ENCODE measurements at regions not wholly inside any gene's neighbourhood (a gene's known extent, or its start where the extent isn't known, plus 50 kb on each side); places are given as distances from the start of the nearest gene placed in this dataset.

DNA sequence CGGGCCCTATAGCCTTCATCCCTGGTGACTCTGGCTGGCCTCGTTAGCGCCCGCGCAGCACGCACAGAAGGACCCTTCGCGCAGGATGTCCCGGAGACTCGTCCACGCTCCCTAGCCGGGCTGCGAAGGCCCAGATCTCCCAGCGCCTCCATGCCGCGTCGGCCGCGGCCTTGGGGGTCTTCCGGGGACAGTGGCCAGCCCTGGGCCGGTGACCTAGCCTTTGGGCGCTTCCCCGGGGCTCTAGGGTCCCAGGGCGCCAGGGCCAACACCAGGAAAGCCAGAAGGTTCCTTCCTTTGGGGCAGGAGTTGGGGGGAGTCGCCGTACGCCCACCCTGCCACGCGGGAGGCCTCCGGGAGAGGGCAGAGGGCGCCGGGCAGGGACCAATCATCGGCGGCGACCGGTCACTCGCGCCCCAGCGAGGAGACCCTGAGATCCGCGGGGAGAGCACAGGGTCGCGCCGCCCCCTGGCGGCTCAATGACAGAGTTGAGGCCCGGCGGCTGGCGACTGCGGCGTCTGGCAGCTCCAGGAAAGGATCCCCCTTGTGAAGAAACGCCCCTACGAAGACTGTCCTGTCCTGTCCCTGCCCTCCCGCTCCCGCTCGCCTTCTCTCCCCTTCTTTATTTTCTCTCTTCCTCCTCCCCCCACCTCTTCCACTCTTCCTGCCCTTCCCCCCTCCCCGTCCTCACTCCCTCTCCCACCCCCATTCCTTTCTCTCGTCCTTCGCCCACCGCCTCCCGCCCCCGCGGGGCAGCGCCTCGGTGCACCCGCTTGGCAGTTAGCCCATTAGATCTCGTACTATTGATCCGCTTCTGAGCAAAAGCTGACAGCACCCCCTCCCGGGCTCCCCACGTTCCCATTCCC is 62.3 kb upstream of the LBX1 start (continued):
- TF ChIP-seq, protein P1, sequence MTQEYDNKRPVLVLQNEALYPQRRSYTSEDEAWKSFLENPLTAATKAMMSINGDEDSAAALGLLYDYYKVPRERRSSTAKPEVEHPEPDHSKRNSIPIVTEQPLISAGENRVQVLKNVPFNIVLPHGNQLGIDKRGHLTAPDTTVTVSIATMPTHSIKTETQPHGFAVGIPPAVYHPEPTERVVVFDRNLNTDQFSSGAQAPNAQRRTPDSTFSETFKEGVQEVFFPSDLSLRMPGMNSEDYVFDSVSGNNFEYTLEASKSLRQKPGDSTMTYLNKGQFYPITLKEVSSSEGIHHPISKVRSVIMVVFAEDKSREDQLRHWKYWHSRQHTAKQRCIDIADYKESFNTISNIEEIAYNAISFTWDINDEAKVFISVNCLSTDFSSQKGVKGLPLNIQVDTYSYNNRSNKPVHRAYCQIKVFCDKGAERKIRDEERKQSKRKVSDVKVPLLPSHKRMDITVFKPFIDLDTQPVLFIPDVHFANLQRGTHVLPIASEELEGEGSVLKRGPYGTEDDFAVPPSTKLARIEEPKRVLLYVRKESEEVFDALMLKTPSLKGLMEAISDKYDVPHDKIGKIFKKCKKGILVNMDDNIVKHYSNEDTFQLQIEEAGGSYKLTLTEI (CRISPR knock-in tag; conservative IDR thresholded peaks at IDR 0.05): no peak
- TF ChIP-seq JUNB (CRISPR knock-in tag; IDR thresholded peaks at IDR 0.05; ENCODE audit: borderline replicate concordance) (no peak), ZNF577 (CRISPR knock-in tag; IDR thresholded peaks at IDR 0.05; ENCODE audit: borderline replicate concordance, low read depth) (no peak), SP2 (CRISPR knock-in tag; IDR thresholded peaks at IDR 0.05) (no peak), POGK (CRISPR knock-in tag; conservative IDR thresholded peaks at IDR 0.05) (no peak), ZMYM3 (CRISPR knock-in tag; IDR thresholded peaks at IDR 0.05) (no peak), DNMT1 (CRISPR knock-in tag; IDR thresholded peaks at IDR 0.05) (no peak), ZFX (CRISPR knock-in tag; IDR thresholded peaks at IDR 0.05; ENCODE audit: low read depth) (no peak), ESRRA (CRISPR knock-in tag; IDR thresholded peaks at IDR 0.05; ENCODE audit: low read depth) (no peak), ZBTB33 (CRISPR knock-in tag; IDR thresholded peaks at IDR 0.05) (no peak; the same call in 1 of the 2 replicates), MEIS1 (CRISPR knock-in tag; IDR thresholded peaks at IDR 0.05; ENCODE audit: borderline replicate concordance) (no peak), PTBP1 (IDR thresholded peaks at IDR 0.05; ENCODE audit: low read depth, low read length, poor library complexity, severe bottlenecking) (no peak)
- TF ChIP-seq, protein P2, sequence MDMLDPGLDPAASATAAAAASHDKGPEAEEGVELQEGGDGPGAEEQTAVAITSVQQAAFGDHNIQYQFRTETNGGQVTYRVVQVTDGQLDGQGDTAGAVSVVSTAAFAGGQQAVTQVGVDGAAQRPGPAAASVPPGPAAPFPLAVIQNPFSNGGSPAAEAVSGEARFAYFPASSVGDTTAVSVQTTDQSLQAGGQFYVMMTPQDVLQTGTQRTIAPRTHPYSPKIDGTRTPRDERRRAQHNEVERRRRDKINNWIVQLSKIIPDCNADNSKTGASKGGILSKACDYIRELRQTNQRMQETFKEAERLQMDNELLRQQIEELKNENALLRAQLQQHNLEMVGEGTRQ (IDR thresholded peaks at IDR 0.05; ENCODE audit: low read depth, low read length): no peak
- TF ChIP-seq, protein P2 (CRISPR knock-in tag; IDR thresholded peaks at IDR 0.05; ENCODE audit: borderline replicate concordance): no peak

Measured in HepG2 (cell line).